ENCODE measurements at regions not wholly inside any gene's neighbourhood (a gene's known extent, or its start where the extent isn't known, plus 50 kb on each side); places are given as distances from the start of the nearest gene placed in this dataset.
"Not testable (repeated sequence)": the region's sequence is repeated elsewhere in the genome, so short reads cannot be mapped to it uniquely, and the experiment has no call there.

- no peak for DNase-seq (ENCODE audit: insufficient read length, low spot score)
Measured at GRCh38 chr18:34942276-34942675, 98.9 kb upstream of the MAPRE2 start.

GRCh38 chr18:34942975-34943374, 98.2 kb upstream of the MAPRE2 start:
- FAIRE-seq (no peak), DNase-seq (ENCODE audit: insufficient read length, low spot score) (no peak)
- TF ChIP-seq POLR2A (IDR thresholded peaks at IDR 0.05; ENCODE audit: low read depth, low read length) = no peak

More at GRCh38 chr18:34942276-34942675, 98.9 kb upstream of the MAPRE2 start:
- no peak for FAIRE-seq
- no peak for TF ChIP-seq POLR2A (IDR thresholded peaks at IDR 0.05; ENCODE audit: low read depth, low read length)

- no peak for DNase-seq (ENCODE audit: insufficient read length, low spot score)
- TF ChIP-seq POLR2A (IDR thresholded peaks at IDR 0.05; ENCODE audit: low read depth, low read length) = no peak
- FAIRE-seq = no peak
Measured at GRCh38 chr18:34943587-34943986, 97.6 kb upstream of the MAPRE2 start.

GRCh38 chr18:34947711-34948125, 93.5 kb upstream of the MAPRE2 start:
- no peak for FAIRE-seq
- DNase-seq (ENCODE audit: insufficient read length, low spot score) = peak; percentile 2
- no peak for TF ChIP-seq POLR2A (IDR thresholded peaks at IDR 0.05; ENCODE audit: low read depth, low read length)

GRCh38 chr18:34951625-34952379, 89.4 kb upstream of the MAPRE2 start:
- FAIRE-seq = no peak
- no peak for TF ChIP-seq POLR2A (IDR thresholded peaks at IDR 0.05; ENCODE audit: low read depth, low read length)
- DNase-seq (ENCODE audit: insufficient read length, low spot score) = no peak

- no peak for DNase-seq (ENCODE audit: insufficient read length, low spot score)
- no peak for FAIRE-seq
- no peak for TF ChIP-seq POLR2A (IDR thresholded peaks at IDR 0.05; ENCODE audit: low read depth, low read length)
Measured at GRCh38 chr18:34953212-34953611, 88.0 kb upstream of the MAPRE2 start.

GRCh38 chr18:34955494-34955893, 85.7 kb upstream of the MAPRE2 start:
- not testable (repeated sequence) for DNase-seq (ENCODE audit: insufficient read length, low spot score); FAIRE-seq

GRCh38 chr18:34956663-34957062, 84.5 kb upstream of the MAPRE2 start:
- FAIRE-seq (no peak), DNase-seq (ENCODE audit: insufficient read length, low spot score) (no peak)
- TF ChIP-seq POLR2A (IDR thresholded peaks at IDR 0.05; ENCODE audit: low read depth, low read length) = no peak

GRCh38 chr18:34957119-34957863, 83.9 kb upstream of the MAPRE2 start:
- DNase-seq (ENCODE audit: insufficient read length, low spot score) (no peak), FAIRE-seq (no peak)

GRCh38 chr18:34957864-34958259, 83.4 kb upstream of the MAPRE2 start:
- FAIRE-seq (no peak), DNase-seq (ENCODE audit: insufficient read length, low spot score) (no peak)
- no peak for TF ChIP-seq POLR2A (IDR thresholded peaks at IDR 0.05; ENCODE audit: low read depth, low read length)

More at GRCh38 chr18:34957119-34957863, 83.9 kb upstream of the MAPRE2 start:
- no peak for TF ChIP-seq POLR2A (IDR thresholded peaks at IDR 0.05; ENCODE audit: low read depth, low read length)

GRCh38 chr18:34959211-34959829, 81.9 kb upstream of the MAPRE2 start:
- TF ChIP-seq POLR2A (IDR thresholded peaks at IDR 0.05; ENCODE audit: low read depth, low read length) = no peak
- FAIRE-seq (no peak), DNase-seq (ENCODE audit: insufficient read length, low spot score) (no peak)

GRCh38 chr18:34959989-34960388, 81.2 kb upstream of the MAPRE2 start:
- no peak for DNase-seq (ENCODE audit: insufficient read length, low spot score)
- TF ChIP-seq POLR2A (IDR thresholded peaks at IDR 0.05; ENCODE audit: low read depth, low read length) = no peak
- no peak for FAIRE-seq

- TF ChIP-seq POLR2A (IDR thresholded peaks at IDR 0.05; ENCODE audit: low read depth, low read length) = no peak
Measured at GRCh38 chr18:34965108-34965507, 76.1 kb upstream of the MAPRE2 start.

GRCh38 chr18:34965566-34965965, 75.6 kb upstream of the MAPRE2 start:
- TF ChIP-seq POLR2A (IDR thresholded peaks at IDR 0.05; ENCODE audit: low read depth, low read length) = no peak
- FAIRE-seq = no peak

More at GRCh38 chr18:34965108-34965507, 76.1 kb upstream of the MAPRE2 start:
- DNase-seq (ENCODE audit: insufficient read length, low spot score) (no peak), FAIRE-seq (no peak)

More at GRCh38 chr18:34965566-34965965, 75.6 kb upstream of the MAPRE2 start:
- no peak for DNase-seq (ENCODE audit: insufficient read length, low spot score)
